ENCODE measurements at regions not wholly inside any gene's neighbourhood (a gene's known extent, or its start where the extent isn't known, plus 50 kb on each side); places are given as distances from the start of the nearest gene placed in this dataset.

DNA sequence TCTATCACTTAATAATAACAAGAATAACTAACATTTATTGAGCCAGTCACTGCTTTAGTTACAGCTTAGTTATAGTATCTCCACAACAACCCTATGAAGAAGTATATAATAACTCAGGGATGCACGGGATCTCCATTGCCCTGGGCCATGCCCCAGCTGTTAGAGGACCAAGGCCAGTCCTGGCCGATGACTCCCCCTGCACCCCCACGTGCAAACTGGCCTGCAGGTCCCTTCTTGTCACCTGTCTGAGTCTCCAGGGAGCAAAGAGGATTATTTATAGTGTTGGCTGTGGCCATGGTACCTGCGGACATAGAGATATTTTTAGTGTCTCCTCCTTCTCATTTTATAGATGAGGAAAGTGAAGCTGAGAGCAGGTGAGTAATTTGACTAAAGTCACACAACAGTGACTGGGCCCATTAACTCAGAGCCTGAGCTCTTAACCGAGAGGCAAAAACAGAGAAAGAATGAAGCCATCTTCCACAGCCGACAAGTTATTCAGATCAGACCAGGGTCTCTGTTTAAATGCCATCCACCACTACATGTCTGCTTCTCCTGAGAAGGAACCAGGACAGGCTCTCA is 94.4 kb downstream of the TMEM215 start:
- 93 to 98% methylated on average over 5 to 6 of the region's 6 CpGs for WGBS, 2 experiments (ENCODE audit: insufficient coverage in 1 of 2, insufficient read length in 1 of 2)
- H3K4me3 ChIP-seq (ENCODE audit: low read length) = no peak overlapping the region
- no peak for TF ChIP-seq CTCF (conservative IDR thresholded peaks at IDR 0.05)

DNA sequence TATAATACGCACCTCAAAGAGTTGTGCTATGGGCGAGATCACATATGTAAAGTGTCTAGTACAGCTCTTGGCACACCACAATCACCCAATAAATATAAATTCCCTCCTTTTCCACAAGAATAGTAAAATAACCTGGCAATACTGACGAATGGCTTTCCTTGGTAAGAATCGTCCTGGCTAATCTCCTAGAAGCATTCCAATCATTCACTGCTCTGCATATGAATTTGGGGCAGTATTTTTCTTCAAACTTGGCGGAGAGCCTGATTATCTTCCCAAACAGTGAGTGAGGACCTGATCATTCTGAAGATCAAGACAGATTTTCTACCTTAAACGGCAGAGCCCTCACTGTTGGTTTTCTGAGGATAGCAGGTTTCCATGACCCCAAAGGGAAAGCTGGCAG is 96.0 kb downstream of the TMEM215 start:
- H3K27ac Mint-ChIP-seq = no peak overlapping the region
- H3K9me3 ChIP-seq (ENCODE audit: control insufficient read depth, low read length) = no peaks in the 10 kb centered on the region

More for the DNA sequence above, 94.4 kb downstream of the TMEM215 start:
- peaks cover 7% of the 10 kb centered on the region for H3K4me1 Mint-ChIP-seq
- Histone ChIP-seq H3K9ac (ENCODE audit: extremely low read depth, low read length, poor library complexity, severe bottlenecking) (no peak overlapping the region), H3K27ac (ENCODE audit: low read depth, low read length) (no peak overlapping the region), H3K4me1 (ENCODE audit: control insufficient read depth, insufficient read depth, low read length) (peaks cover under 1% of the 10 kb centered on the region), H3K36me3 (ENCODE audit: control insufficient read depth, insufficient read depth, low read length) (no peaks in the 10 kb centered on the region), H3K27me3 (ENCODE audit: control insufficient read depth, insufficient read depth, low read length, poor library complexity, severe bottlenecking) (no peaks in the 10 kb centered on the region), H3K9me3 (ENCODE audit: control insufficient read depth, low read length) (no peaks in the 10 kb centered on the region)
- H3K27me3 Mint-ChIP-seq (ENCODE audit: insufficient read depth) = peaks cover 4% of the 10 kb centered on the region
- DNase-seq = no peak
- no peaks in the 10 kb centered on the region for H3K9me3 Mint-ChIP-seq
- no peaks in the 10 kb centered on the region for H3K36me3 Mint-ChIP-seq (ENCODE audit: low read depth)
- no peak overlapping the region for H3K4me3 Mint-ChIP-seq
- no peak overlapping the region for H3K27ac Mint-ChIP-seq

GRCh38 chr9:32881948-32882347 is 98.6 kb downstream of the TMEM215 start:
- Histone ChIP-seq H3K27ac (ENCODE audit: low read depth, low read length) (no peak overlapping the region), H3K36me3 (ENCODE audit: control insufficient read depth, insufficient read depth, low read length) (no peaks in the 10 kb centered on the region), H3K27me3 (ENCODE audit: control insufficient read depth, insufficient read depth, low read length, poor library complexity, severe bottlenecking) (peaks cover 3% of the 10 kb centered on the region), H3K9me3 (ENCODE audit: control insufficient read depth, low read length) (no peaks in the 10 kb centered on the region), H3K9ac (ENCODE audit: extremely low read depth, low read length, poor library complexity, severe bottlenecking) (no peak overlapping the region), H3K4me1 (ENCODE audit: control insufficient read depth, insufficient read depth, low read length) (peaks cover 3% of the 10 kb centered on the region), H3K4me3 (ENCODE audit: low read length) (no peak overlapping the region)
- TF ChIP-seq CTCF (conservative IDR thresholded peaks at IDR 0.05) = no peak
- H3K27me3 Mint-ChIP-seq (ENCODE audit: insufficient read depth) = no peaks in the 10 kb centered on the region
- no peak overlapping the region for H3K4me3 Mint-ChIP-seq
- H3K4me1 Mint-ChIP-seq = peaks cover 7% of the 10 kb centered on the region
- WGBS, 2 experiments (ENCODE audit: insufficient coverage in 1 of 2, insufficient read length in 1 of 2) = 95 to 98% methylated on average over 9 to 10 of the region's 10 CpGs
- no peaks in the 10 kb centered on the region for H3K9me3 Mint-ChIP-seq
- DNase-seq = no peak
- no peaks in the 10 kb centered on the region for H3K36me3 Mint-ChIP-seq (ENCODE audit: low read depth)
- no peak overlapping the region for H3K27ac Mint-ChIP-seq

More for the DNA sequence above, 96.0 kb downstream of the TMEM215 start:
- Histone ChIP-seq H3K4me1 (ENCODE audit: control insufficient read depth, insufficient read depth, low read length) (peaks cover 3% of the 10 kb centered on the region), H3K36me3 (ENCODE audit: control insufficient read depth, insufficient read depth, low read length) (no peaks in the 10 kb centered on the region), H3K4me3 (ENCODE audit: low read length) (no peak overlapping the region), H3K27me3 (ENCODE audit: control insufficient read depth, insufficient read depth, low read length, poor library complexity, severe bottlenecking) (no peaks in the 10 kb centered on the region), H3K27ac (ENCODE audit: low read depth, low read length) (no peak overlapping the region), H3K9ac (ENCODE audit: extremely low read depth, low read length, poor library complexity, severe bottlenecking) (no peak overlapping the region)
- Mint-ChIP-seq H3K4me3 (no peak overlapping the region), H3K4me1 (peaks cover 2% of the 10 kb centered on the region), H3K9me3 (no peaks in the 10 kb centered on the region), H3K27me3 (ENCODE audit: insufficient read depth) (peaks cover 4% of the 10 kb centered on the region), H3K36me3 (ENCODE audit: low read depth) (no peaks in the 10 kb centered on the region)
- no peak for TF ChIP-seq CTCF (conservative IDR thresholded peaks at IDR 0.05)
- 66 to 75% methylated on average over 5 to 6 of the region's 6 CpGs for WGBS, 2 experiments (ENCODE audit: insufficient coverage in 1 of 2, insufficient read length in 1 of 2)
- DNase-seq = no peak

Data from endodermal cell (in vitro differentiated cells).